Embryonic facial prominence (tissue), 1 donor: ENCODE measurements at regions not wholly inside any gene's neighbourhood (a gene's known extent, or its start where the extent isn't known, plus 50 kb on each side); places are given as distances from the start of the nearest gene placed in this dataset.
"Not testable (repeated sequence)": the region's sequence is repeated elsewhere in the genome, so short reads cannot be mapped to it uniquely, and the experiment has no call there.

Source experiments
- DNase-seq: peaks from one replicate; pipeline ENCODE4 v3.0.0-alpha.2; 2016; ENCODE audit errors: extremely low spot score

DNA sequence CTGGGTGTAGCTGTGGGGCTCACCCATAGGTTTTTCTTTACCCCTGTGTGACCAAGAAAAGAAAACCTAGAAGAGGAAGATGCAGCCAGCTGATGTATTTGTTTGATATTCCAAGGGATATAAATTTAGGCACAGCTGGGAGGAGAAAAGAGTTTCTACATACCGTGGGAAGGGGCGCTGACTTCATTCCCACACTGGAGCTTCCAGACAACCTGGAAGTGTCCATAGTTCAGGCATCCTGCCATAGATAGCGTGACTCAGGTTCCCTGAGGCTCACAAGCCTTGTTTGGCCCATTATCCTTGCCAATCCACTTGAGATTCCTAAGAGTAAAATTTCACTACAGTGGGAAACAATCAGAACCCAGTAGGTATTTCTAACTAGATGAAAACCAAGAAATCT, 371.7 kb upstream of the NRP1 start:
- no peak for DNase-seq

DNA sequence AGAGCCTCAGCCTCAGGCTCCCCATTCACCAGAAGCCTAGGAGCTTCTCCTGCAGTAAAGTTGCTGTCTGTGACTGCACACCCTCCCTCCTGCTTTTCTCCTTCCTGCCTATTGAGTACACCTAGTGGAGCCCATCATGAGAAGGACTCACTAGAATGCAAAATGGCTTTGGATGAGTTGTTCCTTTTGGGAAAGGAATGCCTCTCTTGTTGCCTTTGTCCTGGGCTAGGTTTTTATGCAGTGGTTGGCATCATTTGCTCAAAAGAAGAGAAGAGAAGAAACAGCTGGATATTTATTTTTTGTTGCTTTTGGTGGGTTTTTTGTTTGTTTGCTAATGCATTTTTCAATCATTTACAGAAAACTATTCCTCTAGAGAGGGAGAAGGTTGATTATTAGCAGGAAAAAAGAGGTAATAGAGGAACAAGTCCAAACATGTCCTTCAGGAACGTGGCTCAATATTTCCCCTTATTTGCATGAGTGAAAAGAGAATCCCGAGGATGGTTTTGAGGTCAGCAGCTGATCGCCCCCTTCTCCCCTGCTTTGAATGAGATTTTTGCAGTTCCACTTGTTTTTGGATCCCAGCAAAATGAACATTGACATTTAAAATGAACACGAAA, 369.9 kb upstream of the NRP1 start:
- DNase-seq, result no peak

- no peak for DNase-seq
These were observed 369.2 kb upstream of the NRP1 start for GRCh38 chr10:33703501-33704213.

GRCh38 chr10:33698033-33698432, 363.6 kb upstream of the NRP1 start:
- no peak for DNase-seq

GRCh38 chr10:33697016-33697415, 362.5 kb upstream of the NRP1 start:
- DNase-seq, result no peak

GRCh38 chr10:33695536-33695935, 361.1 kb upstream of the NRP1 start:
- no peak for DNase-seq

DNA sequence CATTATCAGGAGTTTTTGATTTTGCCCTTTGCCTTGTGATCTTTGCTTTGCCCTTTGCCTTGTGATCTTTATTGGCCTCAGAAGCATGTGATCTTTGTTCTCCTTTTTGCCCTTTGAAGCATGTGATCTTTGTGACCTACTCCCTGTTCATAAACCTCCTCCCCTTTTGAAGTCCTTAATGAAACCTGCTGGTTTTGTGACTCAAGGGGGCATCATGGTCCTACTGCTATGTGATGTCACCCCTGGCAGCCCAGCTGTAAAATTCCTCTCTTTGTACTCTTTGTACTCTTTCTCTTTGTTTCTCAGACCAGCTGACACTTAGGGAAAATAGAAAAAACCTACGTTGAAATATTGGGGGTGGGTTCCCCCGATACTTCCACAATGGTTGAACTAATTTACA, 356.1 kb upstream of the NRP1 start:
- not testable (repeated sequence) for DNase-seq

DNA sequence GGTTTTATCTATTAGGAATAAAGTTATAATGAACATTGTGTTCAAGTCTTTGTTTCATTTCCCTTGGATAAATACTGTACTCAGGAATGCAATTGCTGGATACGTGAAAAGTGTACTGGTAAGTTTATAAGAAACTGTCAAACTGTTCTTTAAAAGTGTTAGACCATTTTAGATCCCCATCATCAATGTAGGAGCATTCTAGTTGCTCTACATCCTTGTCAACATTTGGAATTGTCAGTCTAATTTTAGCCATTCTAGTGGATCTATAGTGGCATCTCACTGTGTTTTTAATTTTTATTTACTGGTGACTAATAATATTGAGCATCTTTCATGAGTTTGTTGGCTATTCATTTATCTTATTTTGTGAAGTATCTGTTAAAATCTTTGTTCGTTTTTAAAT, 354.0 kb upstream of the NRP1 start:
- DNase-seq, result no peak

- no peak for DNase-seq
These were observed 349.7 kb upstream of the NRP1 start for GRCh38 chr10:33684211-33684611.

DNA sequence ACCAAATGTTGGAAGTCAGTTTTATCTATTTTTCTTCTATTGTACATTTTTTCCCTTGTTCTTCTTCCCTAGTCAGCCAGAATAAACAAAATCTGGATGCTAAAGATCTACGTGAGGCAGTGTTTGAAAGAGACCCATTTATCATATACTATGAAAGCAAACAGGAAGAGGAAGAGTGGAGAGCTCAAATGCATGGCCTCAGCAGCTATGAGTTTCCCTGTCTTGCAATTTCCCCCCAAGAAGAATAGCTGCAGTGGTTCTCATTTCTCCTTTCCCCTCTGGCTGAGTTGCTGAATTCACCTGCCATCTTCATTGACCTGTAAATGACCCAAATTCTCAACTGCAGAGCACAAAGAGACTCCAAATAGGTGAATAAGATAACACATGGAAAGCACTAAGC, 347.1 kb upstream of the NRP1 start:
- DNase-seq, result no peak

- DNase-seq, result no peak
These were observed 345.6 kb upstream of the NRP1 start for GRCh38 chr10:33680036-33680435.

DNA sequence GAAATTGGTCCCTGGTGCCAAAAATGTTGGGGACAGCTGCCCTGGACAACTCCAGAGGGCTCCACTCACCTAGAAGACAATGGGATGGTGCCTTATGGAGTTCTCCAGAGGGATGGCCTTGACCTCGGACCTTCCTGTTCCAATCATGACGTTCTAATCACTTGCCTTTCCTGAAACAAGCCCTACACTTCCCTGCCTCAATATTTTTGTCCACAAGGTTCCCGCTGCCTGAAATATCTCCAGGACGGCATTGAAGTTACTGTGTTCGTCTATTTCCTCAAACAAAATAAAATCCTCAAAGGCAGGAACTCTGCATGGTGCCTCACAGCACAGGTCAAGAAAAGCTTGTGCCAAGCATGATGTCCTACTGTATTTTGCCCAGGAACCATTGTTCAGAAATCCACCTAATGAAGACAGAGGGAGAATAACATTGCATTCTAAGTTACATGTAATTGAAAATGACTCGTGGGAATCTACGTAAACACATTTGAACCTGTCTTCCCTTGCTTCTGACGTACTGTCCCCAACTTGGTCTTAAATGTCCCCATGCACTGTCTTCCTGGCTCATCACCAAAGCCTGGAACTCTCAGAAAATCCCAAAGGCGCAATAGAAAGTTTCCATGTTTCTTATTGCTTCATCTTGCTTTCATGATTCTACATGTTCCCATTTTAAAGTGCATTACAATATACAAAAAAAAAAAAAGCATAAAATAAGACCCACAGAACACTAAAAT, 342.3 kb upstream of the NRP1 start:
- DNase-seq, result no peak

DNA sequence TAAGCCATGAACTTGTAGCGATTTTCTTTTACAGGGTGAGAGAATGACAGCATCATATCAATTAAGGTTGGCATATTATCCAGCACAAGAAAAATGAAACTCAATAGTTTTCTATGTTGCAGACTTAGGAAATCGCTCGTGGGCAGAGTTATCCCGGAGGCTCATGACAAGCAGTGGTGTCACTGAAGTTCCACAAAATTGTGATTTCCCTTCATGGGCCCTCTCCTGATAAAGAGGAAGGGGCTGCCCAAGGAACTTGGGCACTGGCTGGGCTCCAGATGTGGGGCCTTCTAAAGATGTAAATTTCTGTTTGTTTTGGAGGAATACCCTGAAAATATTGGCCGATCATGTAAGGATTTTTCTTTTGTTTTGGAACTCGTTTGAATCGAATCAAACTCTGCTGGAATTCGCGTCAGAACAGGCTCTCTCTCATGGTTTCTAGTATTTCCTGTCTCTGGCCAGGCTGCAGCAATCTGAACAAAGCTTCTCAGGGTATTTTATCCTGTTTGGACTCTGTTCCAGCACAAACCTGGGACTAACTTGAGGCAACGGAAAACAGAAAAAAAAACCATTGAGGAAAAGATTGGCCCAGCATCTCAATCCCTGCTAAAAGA, 340.6 kb upstream of the NRP1 start:
- DNase-seq, result peak; percentile 40

DNA sequence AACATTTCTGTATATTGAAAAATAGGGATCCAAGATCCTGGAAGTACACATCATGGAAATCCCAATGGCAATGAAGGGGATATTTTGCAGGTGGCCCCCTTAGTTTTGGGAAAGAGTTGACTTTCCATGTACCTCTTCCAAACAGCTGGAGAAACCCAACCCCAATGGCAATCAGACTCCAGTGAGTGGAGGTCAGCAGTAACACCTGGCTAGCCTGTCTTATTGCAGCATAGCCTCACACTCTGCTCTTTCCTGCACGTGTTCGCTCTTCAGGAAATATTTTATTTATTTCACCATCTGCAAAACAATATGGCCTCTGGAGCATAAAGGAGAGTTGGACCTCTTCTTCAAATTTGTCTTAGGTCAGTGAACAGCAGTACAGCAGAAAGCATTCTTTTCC, 340.0 kb upstream of the NRP1 start:
- DNase-seq, result no peak

DNA sequence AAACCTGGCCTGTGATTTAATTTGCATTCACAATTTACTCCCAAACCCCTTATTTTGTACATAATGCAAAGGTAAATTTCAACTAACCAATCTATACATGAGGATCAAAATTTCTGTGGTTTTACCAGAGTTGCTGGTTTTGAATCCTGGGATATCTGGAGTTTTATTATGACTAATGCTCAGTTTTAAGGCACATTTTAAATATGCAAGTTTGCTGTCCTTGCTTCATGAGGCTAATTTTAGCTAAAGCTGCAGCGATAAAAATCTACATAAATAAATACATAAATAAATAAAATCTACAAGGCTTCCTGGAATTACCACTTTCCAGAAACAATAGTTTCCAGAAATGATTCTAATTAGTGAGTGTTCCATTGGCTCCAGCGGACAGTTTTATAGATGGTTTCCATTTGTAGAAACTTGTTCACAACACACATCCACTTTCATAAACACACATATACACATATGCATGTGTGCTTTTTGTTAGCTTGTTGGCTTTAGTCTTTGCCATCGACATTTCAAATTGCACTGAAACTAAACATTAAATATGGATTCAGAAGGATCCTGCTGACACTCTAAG, 339.5 kb upstream of the NRP1 start:
- no peak for DNase-seq

GRCh38 chr10:33669904-33670303, 335.4 kb upstream of the NRP1 start:
- no peak for DNase-seq

GRCh38 chr10:33666686-33667480, 332.4 kb upstream of the NRP1 start:
- no peak for DNase-seq

- no peak for DNase-seq
These were observed 331.0 kb upstream of the NRP1 start for GRCh38 chr10:33665501-33665900.

GRCh38 chr10:33664070-33664469, 329.6 kb upstream of the NRP1 start:
- DNase-seq, result no peak

GRCh38 chr10:33661580-33662336, 327.3 kb upstream of the NRP1 start:
- no peak for DNase-seq

- DNase-seq, result no peak
These were observed 325.9 kb upstream of the NRP1 start for GRCh38 chr10:33660329-33660728.
